HL-60 (cell line): ENCODE measurements at regions not wholly inside any gene's neighbourhood (a gene's known extent, or its start where the extent isn't known, plus 50 kb on each side); places are given as distances from the start of the nearest gene placed in this dataset.

ENCODE experiments used
- DNase-seq, 2 experiments: peaks; one replicate each; pipeline ENCODE4 v3.0.0-alpha.2; 2010 to 2020; ENCODE audit warnings: low read depth in 1 of 2, low spot score in 1 of 2
- H3K27ac ChIP-seq: fragments of 250-450 bp; sonication (Bioruptor Pico); replicated peaks from 2 replicates; pipeline ENCODE4 v1.5.1; 2020; ENCODE audit warnings: mild to moderate bottlenecking, moderate library complexity
- H3K27me3 ChIP-seq: fragments of 250-450 bp; sonication (Bioruptor Pico); 2 replicates; pipeline ENCODE4 v1.5.1; 2021; ENCODE audit warnings: mild to moderate bottlenecking, moderate library complexity; ENCODE audit not compliant: insufficient read depth, poor library complexity, severe bottlenecking
- H3K4me3 ChIP-seq: replicated peaks from 2 replicates; pipeline ENCODE4 v1.5.1; 2011; ENCODE audit warnings: mild to moderate bottlenecking, control low read depth, low read length; ENCODE audit not compliant: insufficient read depth
- CTCF ChIP-seq: IDR thresholded peaks from one replicate; pipeline ENCODE4 v1.5.1; 2011; ENCODE audit warnings: low read length, control low read depth, inconsistent platforms; ENCODE audit not compliant: insufficient read depth
- GABPA ChIP-seq: IDR thresholded peaks from 2 replicates; pipeline ENCODE4 v1.6.1; 2012; ENCODE audit warnings: low read depth
- POLR2AphosphoS5 ChIP-seq: IDR thresholded peaks from 2 replicates; pipeline ENCODE4 v1.6.1; 2012; ENCODE audit warnings: low read depth
- REST ChIP-seq: IDR thresholded peaks from 2 replicates; pipeline ENCODE4 v1.6.1; 2012; ENCODE audit warnings: low read depth; ENCODE audit not compliant: insufficient replicate concordance
- SPI1 ChIP-seq: IDR thresholded peaks from 2 replicates; pipeline ENCODE4 v1.6.1; 2012; ENCODE audit warnings: low read depth, mild to moderate bottlenecking, borderline replicate concordance

- H3K27me3 ChIP-seq: no peaks in the 10 kb centered on the region
- no peak for TF ChIP-seq GABPA
- no peak for TF ChIP-seq SPI1
- TF ChIP-seq CTCF: no peak
- TF ChIP-seq REST: no peak
- no peak for TF ChIP-seq POLR2AphosphoS5
Observed at GRCh38 chr6:101013612-101014195, 132.6 kb upstream of the ASCC3 start.

GRCh38 chr6:101015541-101015940 is 134.4 kb upstream of the ASCC3 start:
- TF ChIP-seq REST (no peak), GABPA (no peak), POLR2AphosphoS5 (no peak), CTCF (no peak), SPI1 (no peak)
- DNase-seq: no peak
- no peak overlapping the region for H3K4me3 ChIP-seq
- no peak overlapping the region for H3K27ac ChIP-seq
- no peaks in the 10 kb centered on the region for H3K27me3 ChIP-seq

More at GRCh38 chr6:101013612-101014195, 132.6 kb upstream of the ASCC3 start:
- no peak for DNase-seq
- Histone ChIP-seq H3K27ac (no peak overlapping the region), H3K4me3 (no peak overlapping the region)

- H3K4me3 ChIP-seq: no peak overlapping the region
- TF ChIP-seq SPI1: no peak
- no peak for TF ChIP-seq GABPA
- TF ChIP-seq REST: no peak
- no peak for TF ChIP-seq POLR2AphosphoS5
- no peak for TF ChIP-seq CTCF
- no peak for DNase-seq
- no peak overlapping the region for H3K27ac ChIP-seq
- H3K27me3 ChIP-seq: no peaks in the 10 kb centered on the region
Observed at GRCh38 chr6:101016163-101016562, 135.0 kb upstream of the ASCC3 start.
